A204.1 (cell line): ENCODE measurements at regions not wholly inside any gene's neighbourhood (a gene's known extent, or its start where the extent isn't known, plus 50 kb on each side); places are given as distances from the start of the nearest gene placed in this dataset.

Source experiments
- FAIRE-seq: peaks from 2 replicates; lab custom pipeline; 2012; peaks lifted over from hg19 to GRCh38; lab: Jason Lieb, UNC

DNA sequence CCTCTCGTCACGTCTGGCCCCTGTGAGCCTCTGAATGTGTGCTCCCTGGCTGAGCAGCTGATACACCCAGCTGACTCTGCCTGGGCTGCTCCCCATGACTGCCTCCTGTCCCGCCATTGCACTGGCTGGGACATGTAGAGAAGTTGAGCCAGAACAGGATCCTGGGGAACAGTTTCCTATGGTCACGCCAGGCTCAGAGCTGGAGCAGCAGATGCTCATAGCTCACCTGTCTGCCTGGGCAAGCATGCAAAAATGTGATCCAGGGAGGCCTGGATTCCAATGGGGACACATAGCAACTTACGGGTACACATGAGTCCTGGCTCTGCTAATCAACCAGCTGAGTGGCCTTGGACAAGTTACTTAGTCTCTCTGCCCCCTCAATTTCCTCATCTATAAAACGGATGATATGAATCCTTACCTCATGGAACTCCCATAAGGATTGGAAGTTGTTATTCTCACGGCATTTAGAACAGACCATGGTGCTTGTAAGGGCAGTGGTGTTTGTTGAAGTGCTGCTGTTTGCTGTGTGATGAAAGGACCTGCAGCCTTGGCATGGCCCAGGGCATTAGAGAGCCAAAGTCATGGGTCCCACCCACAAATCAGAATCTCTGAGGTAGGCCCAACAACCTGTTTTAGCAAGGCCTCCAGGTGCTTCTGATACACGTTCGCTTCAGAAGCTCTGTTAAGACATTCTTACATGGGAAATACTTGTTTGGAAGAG is 150.3 kb upstream of the VANGL1 start:
- FAIRE-seq: no peak

DNA sequence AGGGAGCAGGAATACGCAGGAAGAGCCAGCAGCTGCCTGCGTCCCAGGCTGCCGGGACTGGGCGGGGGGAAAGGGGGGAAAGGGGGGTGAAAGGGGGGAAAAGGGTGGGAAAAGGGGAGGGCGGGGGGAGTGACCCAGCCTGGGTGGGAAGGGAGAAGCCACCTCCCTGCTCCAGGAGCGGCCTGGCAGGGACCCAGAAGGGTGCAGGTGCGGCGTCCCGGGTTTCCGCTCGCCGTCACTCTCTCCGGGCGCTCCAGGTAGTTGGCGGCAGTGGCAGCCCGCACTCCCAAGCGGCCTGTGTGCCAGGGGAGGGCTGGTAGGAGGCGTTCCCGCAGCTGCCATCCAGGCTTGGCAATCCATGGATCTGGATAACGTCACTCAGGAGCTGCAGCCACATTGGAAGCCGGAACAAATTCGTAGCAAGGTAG is 141.0 kb upstream of the NGF start:
- FAIRE-seq: no peak

DNA sequence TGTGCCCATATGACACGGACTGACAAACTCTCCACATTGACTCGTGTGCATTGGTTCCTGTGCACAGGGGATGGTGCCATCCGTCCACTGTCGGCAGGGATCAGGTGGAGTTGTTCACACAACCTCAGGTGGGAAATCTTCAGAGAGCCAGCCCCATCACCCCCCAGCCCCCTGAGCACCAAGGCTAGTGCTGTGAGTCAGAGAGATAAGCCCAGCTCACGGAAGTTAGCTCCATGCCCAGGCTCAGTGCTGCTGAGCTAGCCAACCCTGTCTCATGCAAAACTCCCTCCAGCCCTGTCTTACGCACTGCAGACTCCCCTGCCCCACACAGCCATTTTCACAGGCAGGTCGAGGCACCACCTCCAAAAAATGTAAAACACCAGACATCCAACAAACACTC is 139.0 kb upstream of the NGF start:
- no peak for FAIRE-seq

DNA sequence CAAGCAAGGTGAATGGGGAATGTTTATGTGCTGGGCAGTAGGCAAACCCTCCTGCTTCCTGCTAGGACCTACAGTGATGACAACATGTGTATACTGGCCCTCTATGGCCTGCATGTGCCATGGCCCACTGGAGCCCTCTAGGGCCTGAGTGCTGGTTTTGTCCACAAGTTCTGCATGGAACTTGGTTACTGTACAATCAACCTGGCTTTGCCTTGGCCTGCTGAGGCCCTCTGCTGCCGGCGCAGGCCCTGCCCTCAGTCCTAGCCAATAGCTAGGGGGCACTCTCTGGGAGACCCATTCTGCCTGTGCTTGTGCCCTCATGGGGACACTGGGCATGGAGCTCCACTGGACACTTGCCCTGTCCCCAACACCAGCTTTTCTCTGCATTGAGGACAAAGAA is 138.6 kb upstream of the NGF start:
- FAIRE-seq: no peak

DNA sequence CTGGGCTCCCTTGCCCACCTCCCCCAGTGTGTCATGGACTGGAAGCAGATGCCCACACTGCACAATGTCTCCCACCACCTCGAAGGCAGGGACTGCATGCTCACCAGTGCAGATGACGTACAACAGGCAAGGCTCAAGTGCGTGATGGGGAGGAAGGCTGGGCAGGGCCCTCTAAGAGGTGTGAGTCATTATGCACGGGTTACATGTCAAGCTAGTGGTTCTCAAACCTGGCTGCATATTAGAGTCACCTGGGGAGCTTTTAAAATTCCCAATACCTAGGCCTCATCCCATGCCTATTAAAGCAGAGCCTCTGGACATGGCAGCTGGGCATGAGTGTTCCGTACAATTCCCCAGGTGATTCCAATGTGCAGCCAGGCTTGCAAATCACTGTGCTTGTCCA is 137.9 kb upstream of the NGF start:
- no peak for FAIRE-seq

DNA sequence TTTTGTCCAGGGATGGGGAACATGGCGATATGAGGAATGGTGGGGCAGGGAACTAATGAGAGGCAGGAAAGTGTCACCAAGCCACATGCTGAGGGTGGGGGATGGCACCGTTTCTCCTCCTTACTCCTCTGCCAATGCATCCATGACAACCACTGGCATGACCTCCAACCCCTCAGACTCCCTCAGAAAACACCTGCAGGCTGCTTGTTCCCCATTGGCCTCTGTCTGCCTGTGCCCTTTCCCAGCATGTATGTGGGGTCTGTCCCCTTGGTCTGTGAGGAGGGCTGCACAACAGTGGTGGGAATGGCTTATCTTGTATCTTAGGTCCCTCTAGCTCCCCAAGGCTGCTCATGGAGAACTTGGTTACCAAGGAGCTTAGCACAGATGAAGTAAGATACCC is 137.2 kb upstream of the NGF start:
- FAIRE-seq: no peak

DNA sequence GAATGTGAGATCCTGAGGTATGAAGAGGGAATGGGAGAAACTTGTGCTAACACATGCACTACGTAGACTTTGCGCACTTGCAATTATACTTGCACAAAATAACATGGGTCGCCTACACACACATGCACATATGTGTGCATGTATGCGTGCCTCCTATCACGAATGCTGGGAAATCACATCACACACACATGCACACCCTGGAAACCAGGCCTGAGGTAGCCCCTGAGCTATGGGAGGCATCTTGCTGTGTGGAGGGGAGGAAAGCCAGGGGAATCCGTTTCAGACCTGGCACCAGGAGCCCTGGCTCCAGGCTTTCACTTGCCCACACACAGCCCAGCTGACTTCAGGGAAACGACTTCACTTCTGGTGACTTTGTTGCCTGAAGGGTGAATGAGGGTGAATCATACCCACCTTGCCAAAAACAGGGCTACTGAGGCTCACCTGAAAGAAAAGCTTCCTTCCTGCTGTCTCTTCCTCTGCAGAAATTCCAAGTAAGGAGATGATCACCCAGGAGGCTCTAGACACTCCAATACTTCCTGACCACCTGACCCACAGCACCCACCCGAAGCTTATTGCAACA is 136.0 kb upstream of the NGF start:
- FAIRE-seq: no peak

DNA sequence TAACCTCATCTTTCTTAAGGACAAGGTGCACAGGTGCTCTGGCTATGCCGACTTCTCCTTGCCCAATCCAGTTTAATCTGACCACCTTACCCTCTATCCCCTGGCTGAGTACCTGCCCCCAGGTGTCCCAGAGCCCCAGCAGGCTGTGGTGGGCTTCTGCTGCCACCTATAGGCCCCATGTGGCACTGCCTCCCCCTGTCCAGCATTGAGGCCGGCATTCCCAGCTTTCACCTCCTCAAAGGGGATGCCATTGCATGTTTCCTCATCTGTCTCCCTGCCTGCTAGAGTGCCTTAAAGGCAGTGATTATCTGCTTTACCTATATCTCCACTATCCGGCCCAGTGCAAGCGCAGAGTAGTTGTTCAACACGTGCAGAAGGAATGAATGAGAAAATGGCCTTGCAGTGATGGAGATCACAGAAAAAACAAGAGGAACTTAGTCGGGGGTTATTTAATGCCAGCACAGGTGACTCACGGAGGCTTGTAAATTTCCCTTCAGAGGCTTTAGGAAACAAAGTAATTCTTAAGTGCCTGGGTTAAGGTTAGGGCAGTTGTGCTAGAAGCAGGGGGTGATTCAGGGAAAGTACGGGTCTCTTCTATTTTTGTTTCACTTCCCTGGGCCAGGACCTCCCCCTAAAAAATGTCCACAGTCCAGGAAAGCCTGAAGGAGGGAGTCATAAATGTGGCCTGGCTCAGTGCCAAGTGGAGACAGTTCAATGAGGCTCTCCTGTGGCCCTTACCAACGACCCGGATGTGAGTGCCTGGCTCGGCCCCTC is 131.8 kb upstream of the NGF start:
- FAIRE-seq: no peak

DNA sequence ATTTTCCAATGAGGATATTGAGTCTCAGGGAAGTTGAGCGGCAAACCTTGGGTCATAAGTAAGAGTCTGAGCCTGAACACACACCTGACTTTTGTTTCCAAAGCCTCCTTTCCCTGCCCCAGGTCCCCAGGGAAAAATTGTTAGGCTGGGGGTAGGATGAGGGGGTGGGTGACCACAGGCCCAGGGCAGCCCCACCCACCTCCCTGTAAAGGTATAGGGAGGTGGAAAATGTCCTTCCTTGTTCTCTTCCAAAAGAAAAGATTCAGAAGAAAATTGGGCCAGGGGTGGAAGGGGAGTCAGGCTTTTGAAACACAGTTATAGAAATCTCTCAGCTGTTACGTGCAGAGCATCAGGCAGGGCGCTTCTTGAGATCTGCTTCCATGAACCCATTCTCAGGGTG is 129.7 kb upstream of the NGF start:
- no peak for FAIRE-seq

DNA sequence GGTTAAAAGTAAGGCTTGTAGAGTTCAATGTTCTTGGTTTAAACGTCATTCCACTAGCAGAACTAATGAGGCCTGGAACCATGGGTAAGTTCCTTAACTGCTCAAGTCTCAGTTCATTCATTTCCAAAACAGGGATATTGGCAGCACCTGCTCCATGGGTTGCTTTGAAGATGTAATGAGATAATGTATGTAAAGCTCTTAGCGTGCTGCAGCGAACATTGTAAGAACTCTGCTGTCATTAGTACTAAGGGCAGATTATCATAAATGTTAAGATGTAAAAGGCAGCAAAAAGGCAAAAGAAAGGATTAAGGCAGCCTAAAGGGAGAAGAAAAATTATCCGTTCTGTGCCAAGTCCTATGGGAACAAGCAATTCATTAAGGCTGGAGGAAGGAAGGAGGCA is 129.1 kb upstream of the NGF start:
- no peak for FAIRE-seq

DNA sequence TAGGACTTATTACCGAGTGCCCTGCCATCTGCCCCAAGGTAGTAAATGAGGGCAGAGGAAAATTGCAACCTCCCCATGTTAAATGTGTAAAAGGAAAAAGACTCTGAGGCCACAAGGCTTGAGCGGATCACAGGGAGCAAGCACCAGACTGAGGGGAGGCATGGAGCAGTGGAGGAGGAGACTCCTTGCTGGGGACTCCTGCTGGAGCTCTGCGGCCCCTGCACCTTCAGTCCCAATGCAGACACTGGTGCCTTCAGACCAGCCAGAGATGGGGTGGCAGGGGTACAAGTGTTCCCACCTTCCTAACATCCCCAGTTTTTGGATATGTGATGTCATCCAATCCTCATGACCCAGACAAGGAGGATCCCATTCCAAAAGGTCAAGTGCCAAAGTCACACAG is 128.4 kb upstream of the NGF start:
- no peak for FAIRE-seq

DNA sequence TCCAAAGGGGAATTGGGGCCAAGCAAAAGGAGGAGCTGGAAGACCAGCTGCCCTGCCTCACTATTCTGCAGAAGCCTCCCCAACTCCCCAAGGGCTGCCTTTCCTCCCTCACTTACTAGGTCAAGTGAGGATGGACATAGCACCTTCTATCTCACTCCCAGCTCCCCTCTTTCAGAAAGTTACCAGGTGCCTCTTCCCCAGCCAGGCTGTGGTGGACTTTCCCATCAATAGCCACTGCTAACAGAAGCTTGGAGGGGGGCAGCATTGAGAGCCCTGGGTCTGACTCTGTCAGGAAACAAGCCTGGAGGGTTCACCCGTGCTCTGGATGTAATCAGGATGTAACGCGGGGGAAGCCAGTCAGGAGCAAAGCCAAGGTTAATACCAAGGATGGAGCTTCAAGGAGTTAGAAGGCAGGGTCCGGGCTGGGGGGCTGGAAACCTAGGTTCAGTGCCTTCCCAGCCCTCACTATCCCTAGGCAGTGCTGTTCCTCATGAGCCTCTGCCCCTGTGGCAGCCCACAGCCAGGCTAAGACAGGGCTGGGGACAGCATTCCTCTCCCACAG is 127.8 kb upstream of the NGF start:
- no peak for FAIRE-seq

DNA sequence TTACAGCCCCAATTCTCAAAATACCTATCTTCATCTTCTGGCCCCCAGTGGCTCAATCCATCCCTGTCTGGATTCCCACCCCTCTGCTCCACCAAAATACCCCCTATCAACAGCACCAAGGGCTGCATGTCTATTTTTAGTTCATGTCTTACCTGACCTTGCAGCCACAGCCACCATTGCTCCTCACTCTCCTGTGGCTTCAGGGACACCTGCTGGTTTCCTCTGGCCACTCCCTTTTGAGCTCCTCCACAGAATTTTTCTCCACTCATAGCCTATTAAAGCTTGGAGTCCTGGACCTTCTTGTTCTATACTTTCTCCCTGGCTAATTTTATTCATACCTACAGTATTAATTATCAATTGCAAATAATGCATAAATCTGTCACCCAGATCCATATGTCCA is 125.3 kb upstream of the NGF start:
- FAIRE-seq: no peak

DNA sequence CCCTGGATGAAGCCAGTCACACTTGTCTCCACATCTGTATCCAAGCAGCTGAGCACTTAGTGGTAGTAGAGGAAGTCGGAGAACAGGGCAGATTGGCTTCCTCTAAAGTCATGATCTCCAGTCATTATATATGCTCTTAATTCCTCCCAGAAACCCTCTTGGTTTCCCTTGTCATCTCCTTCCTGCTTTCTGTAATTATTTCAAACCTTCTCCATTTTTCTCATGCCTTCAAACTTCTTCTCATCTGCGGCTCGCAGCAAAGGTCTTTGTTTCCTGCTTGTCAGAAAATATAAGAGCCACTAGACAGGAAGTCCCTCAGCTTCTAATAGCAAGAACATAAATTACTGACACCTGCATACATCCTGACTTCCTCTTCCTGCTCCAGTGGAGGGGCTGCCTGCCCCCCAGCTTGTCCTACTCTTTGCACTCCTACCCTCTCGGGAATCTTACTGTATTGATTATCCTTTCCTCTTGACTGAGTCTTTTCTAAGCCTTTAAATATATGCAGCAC is 124.6 kb upstream of the NGF start:
- no peak for FAIRE-seq

DNA sequence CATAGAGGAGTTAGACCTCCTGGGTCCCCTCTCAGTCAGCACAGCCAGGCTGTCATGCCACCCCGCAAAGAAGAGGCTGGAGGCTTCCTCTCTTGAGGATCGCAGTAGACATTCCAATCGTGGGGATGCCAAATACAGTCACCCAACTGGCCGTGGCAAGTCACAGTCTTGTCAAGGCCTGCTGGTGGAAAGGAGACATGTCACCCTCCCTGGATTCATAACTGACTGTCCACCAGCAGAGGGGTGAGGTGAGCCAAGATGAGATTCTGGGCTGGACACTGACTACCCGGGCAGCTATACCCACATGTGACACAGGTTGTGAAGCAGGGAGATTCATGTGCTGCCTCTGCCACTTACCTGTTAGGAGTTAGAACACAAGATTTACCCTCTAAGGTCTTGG is 123.5 kb upstream of the NGF start:
- FAIRE-seq: no peak

DNA sequence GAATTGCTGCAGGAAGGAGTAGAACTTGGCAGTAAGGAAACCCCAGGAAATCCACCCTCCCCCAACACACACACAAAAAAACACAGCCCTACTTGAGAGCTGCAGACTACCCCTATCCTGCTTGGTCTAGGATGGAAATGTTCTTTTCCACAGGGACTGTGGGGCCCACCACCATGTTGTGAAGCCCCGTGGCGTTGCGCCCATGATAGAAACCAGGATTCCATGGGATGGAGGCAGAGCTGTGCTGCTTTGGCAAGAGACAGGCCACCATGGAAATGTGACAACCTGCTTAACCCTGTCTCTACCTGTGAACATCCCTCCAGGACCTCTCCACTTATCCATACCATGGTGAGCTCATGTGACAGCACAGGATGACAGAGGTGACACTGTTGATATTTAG is 121.1 kb upstream of the NGF start:
- no peak for FAIRE-seq

DNA sequence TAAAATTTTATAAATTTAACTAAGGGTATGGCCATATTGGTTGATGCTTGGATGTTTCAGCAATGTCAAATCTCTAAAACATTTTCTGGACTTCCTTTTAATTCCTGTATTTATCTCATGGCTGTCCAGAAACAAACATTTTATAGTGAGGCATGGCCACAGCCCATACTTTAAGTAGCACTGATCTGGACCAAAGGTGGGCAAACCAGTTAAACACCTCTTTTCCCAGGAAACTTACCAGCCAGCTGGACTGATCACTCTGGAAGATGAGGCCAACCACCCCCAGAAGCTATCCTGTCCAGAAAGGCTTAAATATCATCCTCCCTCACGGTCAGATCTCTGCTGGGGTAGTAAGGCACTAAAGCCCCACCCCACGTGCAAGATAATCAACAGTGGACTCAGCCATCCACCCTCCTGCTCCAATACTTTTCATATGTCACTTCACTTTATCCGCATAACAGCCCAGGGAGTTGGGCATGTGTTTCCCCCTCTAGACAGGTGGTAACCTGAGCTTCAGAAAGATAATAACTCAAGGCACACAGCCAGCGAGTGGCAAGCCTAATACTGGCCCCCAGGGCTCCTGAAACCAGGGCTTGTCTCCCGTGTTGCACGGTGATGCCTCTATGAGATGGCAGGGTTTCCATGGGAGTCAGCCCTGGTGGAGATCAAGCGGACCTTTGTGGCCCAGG is 120.5 kb upstream of the NGF start:
- FAIRE-seq: no peak

DNA sequence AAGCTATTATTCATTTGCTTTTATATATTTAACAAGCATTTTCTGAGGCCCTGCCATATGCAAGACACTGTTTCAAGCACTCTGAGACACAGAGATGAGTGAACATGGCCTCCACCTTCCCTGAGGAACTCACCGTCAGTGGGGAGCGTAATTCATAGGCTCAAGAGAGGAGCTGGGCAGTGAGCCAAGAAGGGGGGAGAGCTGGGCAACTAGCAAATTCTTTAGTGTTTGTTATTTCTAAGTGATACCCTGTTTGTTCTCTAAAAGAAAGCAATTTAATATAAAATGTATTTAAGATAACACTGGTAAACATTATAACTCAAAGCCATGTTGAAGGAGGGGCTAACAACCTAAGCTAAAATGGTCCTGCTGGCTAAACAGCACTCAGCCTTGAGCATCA is 119.2 kb upstream of the NGF start:
- FAIRE-seq: no peak

DNA sequence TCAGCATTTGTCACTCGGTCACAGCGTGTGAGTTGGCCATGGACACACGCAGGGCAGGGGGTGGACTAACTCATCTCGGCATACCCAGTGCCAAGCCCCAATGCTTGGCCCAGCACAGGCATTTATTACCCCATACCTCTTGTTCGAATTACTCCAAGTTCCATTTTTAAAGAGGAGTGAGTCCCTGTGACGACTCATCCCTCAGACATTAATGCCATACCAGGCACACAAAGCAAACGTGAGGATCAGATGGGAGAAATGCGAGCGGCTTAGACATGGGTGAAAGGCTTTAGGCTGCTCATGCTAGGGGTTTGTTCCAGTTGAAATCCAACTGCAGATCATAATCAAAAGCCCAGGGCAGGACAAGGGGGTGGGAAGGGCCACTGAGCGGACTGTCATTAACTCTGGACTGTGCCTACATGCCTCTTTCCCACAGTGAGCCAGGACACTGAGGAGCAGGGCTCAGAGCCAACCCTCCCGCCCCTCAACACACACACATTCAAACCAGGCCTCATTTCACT is 118.5 kb upstream of the NGF start:
- FAIRE-seq: no peak

DNA sequence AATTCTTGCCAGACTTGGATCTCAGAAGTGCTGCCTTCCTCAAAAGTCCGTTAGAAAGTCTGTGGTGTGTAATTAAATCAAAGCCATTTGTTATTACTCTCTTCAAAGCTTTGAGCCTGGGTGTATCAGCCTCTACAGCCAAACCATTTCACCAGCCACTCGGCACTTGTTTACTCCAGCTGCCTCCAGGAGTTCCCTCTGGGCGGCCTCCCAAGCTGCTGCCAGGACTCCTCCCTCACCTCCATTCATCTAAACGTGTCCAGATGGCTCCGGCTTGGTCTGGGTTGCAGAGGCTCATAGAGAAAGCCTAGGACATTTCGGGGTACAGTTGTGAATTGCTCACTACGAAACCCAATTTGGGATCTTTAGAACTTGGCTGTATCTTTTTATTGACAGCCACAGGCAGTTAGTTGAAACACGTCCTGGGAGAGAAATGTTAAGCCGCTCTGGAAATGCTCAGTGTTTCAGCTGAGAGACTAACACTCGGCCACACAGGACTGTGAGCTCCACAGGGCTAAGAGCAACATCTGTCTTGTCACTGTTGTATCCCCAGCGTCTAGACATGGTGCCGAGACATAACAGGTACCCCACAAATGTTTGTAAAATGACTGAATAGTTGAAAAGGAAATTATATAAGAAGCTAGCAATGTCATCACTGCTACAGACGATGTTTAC is 116.9 kb upstream of the NGF start:
- no peak for FAIRE-seq

DNA sequence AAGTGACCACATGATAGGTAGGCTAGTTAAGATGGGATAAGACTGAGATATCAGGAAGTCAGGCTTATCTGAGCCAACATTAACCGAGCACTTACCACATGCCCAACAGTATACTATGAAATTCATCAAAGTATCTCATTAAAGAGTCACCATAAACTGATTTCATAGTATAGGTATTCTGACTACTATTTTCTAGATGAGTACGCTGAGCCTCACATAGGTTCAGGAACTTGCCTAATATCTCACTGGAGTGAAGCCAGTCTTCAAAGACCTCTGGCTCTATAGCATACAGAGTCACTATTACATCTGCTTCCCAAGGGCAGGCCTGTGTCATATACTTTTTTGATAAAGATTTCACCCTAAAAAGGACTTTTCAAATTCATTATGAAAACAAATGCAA is 115.6 kb upstream of the NGF start:
- no peak for FAIRE-seq
